ENCODE measurements at regions not wholly inside any gene's neighbourhood (a gene's known extent, or its start where the extent isn't known, plus 50 kb on each side); places are given as distances from the start of the nearest gene placed in this dataset.

DNA sequence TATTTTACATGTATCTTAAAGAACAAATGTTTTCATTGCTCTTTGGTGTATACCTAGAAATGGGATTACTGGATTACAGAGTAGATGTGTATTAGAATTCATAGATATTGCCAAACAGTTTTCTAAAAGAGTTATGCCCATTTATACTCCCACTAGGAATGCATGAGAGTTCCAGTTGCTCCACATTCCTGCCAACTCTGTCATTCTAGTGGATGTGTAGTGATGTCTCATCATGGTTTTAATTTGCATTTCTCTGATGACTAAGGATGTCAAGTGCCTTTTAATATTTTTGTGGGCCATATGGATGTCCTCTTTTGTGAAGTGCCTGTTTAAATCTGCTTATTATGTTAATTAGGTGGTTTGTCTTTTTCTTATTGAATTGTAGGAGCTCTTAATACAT is 65.6 kb upstream of the BMP2K start:
- TF ChIP-seq, protein P1, sequence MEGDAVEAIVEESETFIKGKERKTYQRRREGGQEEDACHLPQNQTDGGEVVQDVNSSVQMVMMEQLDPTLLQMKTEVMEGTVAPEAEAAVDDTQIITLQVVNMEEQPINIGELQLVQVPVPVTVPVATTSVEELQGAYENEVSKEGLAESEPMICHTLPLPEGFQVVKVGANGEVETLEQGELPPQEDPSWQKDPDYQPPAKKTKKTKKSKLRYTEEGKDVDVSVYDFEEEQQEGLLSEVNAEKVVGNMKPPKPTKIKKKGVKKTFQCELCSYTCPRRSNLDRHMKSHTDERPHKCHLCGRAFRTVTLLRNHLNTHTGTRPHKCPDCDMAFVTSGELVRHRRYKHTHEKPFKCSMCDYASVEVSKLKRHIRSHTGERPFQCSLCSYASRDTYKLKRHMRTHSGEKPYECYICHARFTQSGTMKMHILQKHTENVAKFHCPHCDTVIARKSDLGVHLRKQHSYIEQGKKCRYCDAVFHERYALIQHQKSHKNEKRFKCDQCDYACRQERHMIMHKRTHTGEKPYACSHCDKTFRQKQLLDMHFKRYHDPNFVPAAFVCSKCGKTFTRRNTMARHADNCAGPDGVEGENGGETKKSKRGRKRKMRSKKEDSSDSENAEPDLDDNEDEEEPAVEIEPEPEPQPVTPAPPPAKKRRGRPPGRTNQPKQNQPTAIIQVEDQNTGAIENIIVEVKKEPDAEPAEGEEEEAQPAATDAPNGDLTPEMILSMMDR (IDR thresholded peaks at IDR 0.05; ENCODE audit: borderline replicate concordance, extremely low read depth, low read length, poor library complexity, severe bottlenecking): no peak
- TF ChIP-seq EZH2 (IDR thresholded peaks at IDR 0.05; ENCODE audit: borderline replicate concordance, low read depth, low read length, severe bottlenecking): no peak

All from DND-41 (cell line).